WTC11 (cell line): ENCODE measurements at regions not wholly inside any gene's neighbourhood (a gene's known extent, or its start where the extent isn't known, plus 50 kb on each side); places are given as distances from the start of the nearest gene placed in this dataset.

Experiments
- ATAC-seq: fragments of 200-7000 bp; cut with Tn5 transposase; 2 replicates; pipeline ENCODE4 v1.10.0; 2021; ENCODE audit warnings: mild to moderate bottlenecking, moderate library complexity
- CTCF ChIA-PET: fragments of 300-600 bp; sonication (Branson Sonifier 250); formaldehyde crosslinking; loops from one replicate; lab custom pipeline; 2021; ENCODE audit warnings: antibody characterized with exemption; lab: Charles Lee
- POLR2A ChIA-PET: fragments of 350-600 bp; sonication (Branson Sonifier 250); formaldehyde crosslinking; loops from one replicate; lab custom pipeline; 2021; ENCODE audit warnings: antibody characterized with exemption; lab: Charles Lee
- DNase-seq: peaks from one replicate; pipeline ENCODE4 v3.0.0; 2021; ENCODE audit warnings: low spot score
- H3K27ac Mint-ChIP-seq: 2 replicates; pipeline ENCODE4 v1.8.0; 2021; ENCODE audit warnings: mixed read lengths
- H3K27me3 Mint-ChIP-seq: 2 replicates; pipeline ENCODE4 v1.8.0; 2021; ENCODE audit warnings: low read depth, mild to moderate bottlenecking, moderate library complexity, mixed read lengths
- H3K36me3 Mint-ChIP-seq: 2 replicates; pipeline ENCODE4 v1.8.0; 2021; ENCODE audit warnings: mixed read lengths
- H3K4me1 Mint-ChIP-seq: 2 replicates; pipeline ENCODE4 v1.8.0; 2022; ENCODE audit warnings: mixed read lengths
- H3K4me3 Mint-ChIP-seq: 2 replicates; pipeline ENCODE4 v1.8.0; 2021; ENCODE audit warnings: mild to moderate bottlenecking, moderate library complexity, mixed read lengths
- H3K9me3 Mint-ChIP-seq: 2 replicates; pipeline ENCODE4 v1.8.0; 2021; ENCODE audit warnings: mixed read lengths
- ATF1 ChIP-seq: sonication (generic); formaldehyde crosslinking; IDR thresholded peaks from 2 replicates; pipeline ENCODE4 v1.8.1; 2023; ENCODE audit warnings: mild to moderate bottlenecking, moderate library complexity, missing genetic modification reagents
- ATF6 ChIP-seq: sonication (generic); formaldehyde crosslinking; IDR thresholded peaks from 2 replicates; pipeline ENCODE4 v1.8.1; 2023; ENCODE audit warnings: mild to moderate bottlenecking, missing genetic modification reagents
- EMX1 ChIP-seq: fragments of 250-450 bp; sonication (Bioruptor Pico); IDR thresholded peaks from 2 replicates; pipeline ENCODE4 v1.8.0; 2021; ENCODE audit warnings: mild to moderate bottlenecking
- ERG ChIP-seq: fragments of 250-450 bp; sonication (Bioruptor Pico); IDR thresholded peaks from 2 replicates; pipeline ENCODE4 v1.8.0; 2021; ENCODE audit warnings: mild to moderate bottlenecking
- FOXK1 ChIP-seq: sonication (generic); formaldehyde crosslinking; IDR thresholded peaks from 2 replicates; pipeline ENCODE4 v1.8.0; 2022; ENCODE audit warnings: mild to moderate bottlenecking, moderate library complexity, missing genetic modification reagents
- GABPB1 ChIP-seq: sonication (generic); formaldehyde crosslinking; IDR thresholded peaks from 2 replicates; pipeline ENCODE4 v1.8.1; 2023; ENCODE audit warnings: mild to moderate bottlenecking, missing genetic modification reagents
- GRHL2 ChIP-seq: fragments of 250-450 bp; sonication (Bioruptor Pico); IDR thresholded peaks from 2 replicates; pipeline ENCODE4 v1.8.0; 2022; ENCODE audit warnings: mild to moderate bottlenecking, moderate library complexity; ENCODE audit not compliant: insufficient replicate concordance, severe bottlenecking
- JUN ChIP-seq: sonication (generic); formaldehyde crosslinking; IDR thresholded peaks from 2 replicates; pipeline ENCODE4 v1.8.0; 2023; ENCODE audit warnings: mild to moderate bottlenecking, missing genetic modification reagents
- MAX ChIP-seq: sonication (generic); formaldehyde crosslinking; IDR thresholded peaks from 2 replicates; pipeline ENCODE4 v1.8.0; 2022; ENCODE audit warnings: mild to moderate bottlenecking, missing genetic modification reagents
- MXD4 ChIP-seq: fragments of 250-450 bp; sonication (Bioruptor Pico); IDR thresholded peaks from 2 replicates; pipeline ENCODE4 v1.8.0; 2021; ENCODE audit warnings: mild to moderate bottlenecking, moderate library complexity, borderline replicate concordance
- NR2C2 ChIP-seq: sonication (generic); formaldehyde crosslinking; IDR thresholded peaks from 2 replicates; pipeline ENCODE4 v1.8.0; 2022; ENCODE audit warnings: mild to moderate bottlenecking, missing genetic modification reagents
- NR3C1 ChIP-seq: sonication (generic); formaldehyde crosslinking; conservative IDR thresholded peaks from 2 replicates; pipeline ENCODE4 v1.8.1; 2023; ENCODE audit warnings: low read depth, mild to moderate bottlenecking, missing genetic modification reagents
- STAT6 ChIP-seq: sonication (generic); formaldehyde crosslinking; conservative IDR thresholded peaks from 2 replicates; pipeline ENCODE4 v1.8.1; 2023; ENCODE audit warnings: mild to moderate bottlenecking, low read depth, missing genetic modification reagents, moderate library complexity
- TCF7 ChIP-seq: sonication (generic); formaldehyde crosslinking; IDR thresholded peaks from 2 replicates; pipeline ENCODE4 v1.8.0; 2022; ENCODE audit warnings: mild to moderate bottlenecking, low read depth, missing genetic modification reagents, moderate library complexity
- TEAD4 ChIP-seq: sonication (generic); formaldehyde crosslinking; IDR thresholded peaks from 2 replicates; pipeline ENCODE4 v1.8.0; 2022; ENCODE audit warnings: mild to moderate bottlenecking, missing genetic modification reagents
- ZBTB21 ChIP-seq: sonication (generic); formaldehyde crosslinking; IDR thresholded peaks from 2 replicates; pipeline ENCODE4 v1.8.1; 2023; ENCODE audit warnings: mild to moderate bottlenecking, missing genetic modification reagents, borderline replicate concordance
- ZNF219 ChIP-seq: sonication (generic); formaldehyde crosslinking; IDR thresholded peaks from 2 replicates; pipeline ENCODE4 v1.8.0; 2023; ENCODE audit warnings: missing genetic modification reagents, mild to moderate bottlenecking, borderline replicate concordance
- TF ChIP-seq, protein P1 (sequence below): fragments of 250-450 bp; sonication (Bioruptor Pico); conservative IDR thresholded peaks from 2 replicates; pipeline ENCODE4 v1.9.0; 2021; ENCODE audit warnings: mild to moderate bottlenecking
- TF ChIP-seq, protein P2 (sequence below): sonication (generic); formaldehyde crosslinking; IDR thresholded peaks from 2 replicates; pipeline ENCODE4 v1.8.1; 2023; ENCODE audit warnings: mild to moderate bottlenecking, missing genetic modification reagents

GRCh38 chr14:55851961-55852360, 266.2 kb upstream of the PELI2 start:
- H3K9me3 Mint-ChIP-seq: peaks cover 5% of the 10 kb centered on the region
- no peaks in the 10 kb centered on the region for H3K27me3 Mint-ChIP-seq
- CTCF ChIA-PET: no interaction called here
- no peak overlapping the region for H3K27ac Mint-ChIP-seq
- no peak for DNase-seq
- TF ChIP-seq ATF6 (no peak), FOXK1 (no peak), TCF7 (no peak), ZBTB21 (CRISPR knock-in tag) (no peak), NR3C1 (no peak), GRHL2 (CRISPR knock-in tag) (no peak), ZNF219 (CRISPR knock-in tag) (no peak), ERG (CRISPR knock-in tag) (no peak), TEAD4 (CRISPR knock-in tag) (no peak), MXD4 (CRISPR knock-in tag) (no peak), GABPB1 (CRISPR knock-in tag) (no peak), JUN (CRISPR knock-in tag) (no peak), STAT6 (no peak), MAX (CRISPR knock-in tag) (no peak), ATF1 (CRISPR knock-in tag) (no peak)
- TF ChIP-seq, protein P1, sequence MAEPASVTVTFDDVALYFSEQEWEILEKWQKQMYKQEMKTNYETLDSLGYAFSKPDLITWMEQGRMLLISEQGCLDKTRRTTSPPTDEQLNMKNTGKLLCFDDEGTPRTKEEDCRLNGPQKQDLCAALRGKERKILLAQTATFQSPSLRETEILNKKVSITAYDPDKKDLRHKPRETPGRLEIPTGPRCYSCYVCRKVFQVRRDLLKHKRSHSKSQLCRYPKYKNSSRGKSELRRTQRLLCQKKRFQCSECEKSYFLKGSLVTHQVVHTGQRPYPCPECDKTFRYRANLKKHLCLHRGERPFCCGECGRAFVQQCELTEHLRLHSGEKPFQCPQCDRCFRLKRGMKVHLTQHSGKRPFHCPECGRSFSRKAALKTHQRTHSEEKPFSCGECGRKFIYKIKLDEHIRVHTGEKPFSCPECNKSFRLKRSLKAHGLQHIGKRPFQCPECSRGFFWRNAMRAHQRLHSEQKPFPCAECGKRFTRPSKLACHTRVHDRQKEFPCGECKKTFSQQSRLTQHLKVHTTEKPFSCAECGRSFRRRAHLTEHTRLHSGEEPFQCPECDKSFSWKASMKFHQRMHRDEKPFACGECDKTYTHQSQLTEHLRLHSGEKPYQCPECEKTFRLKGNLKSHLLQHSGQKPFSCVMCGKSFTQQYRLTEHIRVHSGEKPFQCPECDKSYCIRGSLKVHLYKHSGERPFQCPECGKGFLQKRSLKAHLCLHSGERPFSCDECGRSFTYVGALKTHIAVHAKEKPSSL (CRISPR knock-in tag): no peak
- TF ChIP-seq, protein P2, sequence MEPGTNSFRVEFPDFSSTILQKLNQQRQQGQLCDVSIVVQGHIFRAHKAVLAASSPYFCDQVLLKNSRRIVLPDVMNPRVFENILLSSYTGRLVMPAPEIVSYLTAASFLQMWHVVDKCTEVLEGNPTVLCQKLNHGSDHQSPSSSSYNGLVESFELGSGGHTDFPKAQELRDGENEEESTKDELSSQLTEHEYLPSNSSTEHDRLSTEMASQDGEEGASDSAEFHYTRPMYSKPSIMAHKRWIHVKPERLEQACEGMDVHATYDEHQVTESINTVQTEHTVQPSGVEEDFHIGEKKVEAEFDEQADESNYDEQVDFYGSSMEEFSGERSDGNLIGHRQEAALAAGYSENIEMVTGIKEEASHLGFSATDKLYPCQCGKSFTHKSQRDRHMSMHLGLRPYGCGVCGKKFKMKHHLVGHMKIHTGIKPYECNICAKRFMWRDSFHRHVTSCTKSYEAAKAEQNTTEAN (CRISPR knock-in tag): no peak
- POLR2A ChIA-PET: no interaction called here
- ATAC-seq: no peak
- H3K36me3 Mint-ChIP-seq: no peaks in the 10 kb centered on the region
- no peak overlapping the region for H3K4me3 Mint-ChIP-seq
- H3K4me1 Mint-ChIP-seq: no peaks in the 10 kb centered on the region

GRCh38 chr14:55855751-55856150, 262.5 kb upstream of the PELI2 start:
- H3K4me3 Mint-ChIP-seq: no peak overlapping the region
- POLR2A ChIA-PET: no interaction called here
- H3K4me1 Mint-ChIP-seq: no peaks in the 10 kb centered on the region
- peaks cover 3% of the 10 kb centered on the region; the same call in 1 of the 2 replicates for H3K27me3 Mint-ChIP-seq
- peaks cover 32% of the 10 kb centered on the region for H3K9me3 Mint-ChIP-seq
- no peak overlapping the region for H3K27ac Mint-ChIP-seq
- no peak for TF ChIP-seq EMX1 (CRISPR knock-in tag)
- no peak for TF ChIP-seq NR2C2
- no peak for ATAC-seq
- CTCF ChIA-PET: no interaction called here
- peaks cover 25% of the 10 kb centered on the region for H3K36me3 Mint-ChIP-seq
- no peak for DNase-seq
